B cell (primary cell): ENCODE measurements at regions not wholly inside any gene's neighbourhood (a gene's known extent, or its start where the extent isn't known, plus 50 kb on each side); places are given as distances from the start of the nearest gene placed in this dataset.

ENCODE experiments used
- ATAC-seq: fragments of 200-7000 bp; cut with Tn5 transposase; one replicate; pipeline ENCODE4 v1.10.0; 2021; ENCODE audit warnings: low read depth, mild to moderate bottlenecking, moderate number of reproducible peaks, moderate library complexity
- CTCF ChIA-PET: fragments of 350-600 bp; sonication (Branson Sonifier 250); formaldehyde crosslinking; loops from one replicate; lab custom pipeline; 2021; ENCODE audit warnings: antibody characterized with exemption, inconsistent platforms; lab: Charles Lee
- POLR2A ChIA-PET: fragments of 350-600 bp; sonication (Branson Sonifier 250); formaldehyde crosslinking; loops from one replicate; lab custom pipeline; 2021; ENCODE audit warnings: antibody characterized with exemption; lab: Charles Lee
- DNase-seq: peaks from one replicate; pipeline ENCODE4 v3.0.0; 2013
- H2AFZ ChIP-seq: 2 replicates; pipeline ENCODE4 v1.6.1; 2012; ENCODE audit warnings: mild to moderate bottlenecking, low read depth, low read length; ENCODE audit not compliant: insufficient read depth, poor library complexity, severe bottlenecking
- H3K27ac ChIP-seq, 2 donors: 1 replicate in 1 of 2; 2 replicates in 1 of 2; pipeline ENCODE4 v1.5.1; 2012 to 2013; ENCODE audit warnings: low read length in 2 of 2, mild to moderate bottlenecking in 2 of 2, moderate library complexity in 1 of 2
- H3K27me3 ChIP-seq, 4 experiments: fragments of 200-600 bp in 1 of 4; sonication (generic) in 1 of 4; replicated peaks in 1 of 4; 1 replicate in 2 of 4; 2 replicates in 2 of 4; pipeline versions ENCODE4 v1.6.1 to v1.7.0; 2013 to 2016; ENCODE audit warnings: low read length in 3 of 4, mild to moderate bottlenecking in 2 of 4, mixed read lengths in 1 of 4, moderate library complexity in 1 of 4; ENCODE audit not compliant: insufficient read depth in 4 of 4, control insufficient read depth in 3 of 4; ENCODE audit errors: control extremely low read depth in 1 of 4
- H3K36me3 ChIP-seq, 2 experiments: replicated peaks in 1 of 2; 1 replicate in 1 of 2; 2 replicates in 1 of 2; pipeline versions ENCODE4 v1.6.1 to v1.7.1; 2013; ENCODE audit warnings: low read length in 1 of 2; ENCODE audit not compliant: insufficient read depth in 2 of 2, control insufficient read depth in 1 of 2; ENCODE audit errors: control extremely low read depth in 1 of 2, extremely low read depth in 1 of 2
- H3K4me1 ChIP-seq, 2 donors: fragments of 200-600 bp in 1 of 2; sonication (generic) in 1 of 2; 1 replicate in 1 of 2; 2 replicates in 1 of 2; pipeline versions ENCODE4 v1.5.1 to v1.6.1; 2013 to 2017; ENCODE audit warnings: low read length in 2 of 2; ENCODE audit not compliant: control insufficient read depth in 2 of 2, insufficient read depth in 2 of 2
- H3K4me2 ChIP-seq: replicated peaks from 2 replicates; pipeline ENCODE3; 2012; ENCODE audit warnings: mild to moderate bottlenecking, low read depth, low read length; ENCODE audit not compliant: poor library complexity, severe bottlenecking
- H3K4me3 ChIP-seq, 5 experiments: fragments of 200-600 bp in 1 of 5; sonication (generic) in 1 of 5; 1 replicate in 3 of 5; 2 replicates in 2 of 5; pipeline versions ENCODE4 v1.5.1 to v1.7.0; 2011 to 2016; ENCODE audit warnings: low read length in 4 of 5, mild to moderate bottlenecking in 4 of 5, low read depth in 2 of 5, control low read depth in 1 of 5, moderate library complexity in 1 of 5; ENCODE audit not compliant: insufficient read depth in 1 of 5; ENCODE audit errors: control extremely low read depth in 1 of 5, extremely low read depth in 1 of 5
- H3K79me2 ChIP-seq: fragments of 200-600 bp; sonication (generic); one replicate; pipeline ENCODE4 v1.6.0; 2016; ENCODE audit warnings: low read length; ENCODE audit not compliant: control insufficient read depth, insufficient read depth
- H3K9ac ChIP-seq: fragments of 200-600 bp; sonication (generic); 2 replicates; pipeline ENCODE4 v1.6.1; 2017; ENCODE audit warnings: mild to moderate bottlenecking, low read length, moderate library complexity
- H3K9me3 ChIP-seq, 3 donors: one replicate each; pipeline versions ENCODE4 v1.6.1 to v1.7.1; 2013; ENCODE audit warnings: low read length in 2 of 3; ENCODE audit not compliant: control insufficient read depth in 2 of 3, insufficient read depth in 1 of 3; ENCODE audit errors: control extremely low read depth in 1 of 3
- H4K20me1 ChIP-seq: 2 replicates; pipeline ENCODE4 v1.6.0; 2012; ENCODE audit warnings: mild to moderate bottlenecking, low read length; ENCODE audit not compliant: insufficient read depth, control insufficient read depth, poor library complexity, severe bottlenecking
- H3K27ac Mint-ChIP-seq: one replicate; pipeline ENCODE4 v1.8.0; 2021; ENCODE audit warnings: mixed read lengths
- H3K27me3 Mint-ChIP-seq: one replicate; pipeline ENCODE4 v1.8.0; 2021; ENCODE audit warnings: mixed read lengths
- H3K4me1 Mint-ChIP-seq: one replicate; pipeline ENCODE4 v1.8.0; 2021; ENCODE audit warnings: mixed read lengths
- H3K4me3 Mint-ChIP-seq: one replicate; pipeline ENCODE4 v1.8.0; 2021; ENCODE audit warnings: mixed read lengths
- H3K9me3 Mint-ChIP-seq: one replicate; pipeline ENCODE4 v1.8.0; 2022; ENCODE audit warnings: mixed read lengths; ENCODE audit not compliant: insufficient read depth
- CTCF ChIP-seq: fragments of 200-600 bp; IDR thresholded peaks from one replicate; pipeline ENCODE4 v1.8.0; 2022; ENCODE audit warnings: antibody characterized with exemption, mild to moderate bottlenecking
- EZH2 ChIP-seq: IDR thresholded peaks from 2 replicates; pipeline ENCODE4 v1.6.1; 2012; ENCODE audit warnings: borderline replicate concordance, low read depth, mild to moderate bottlenecking, moderate library complexity, low read length; ENCODE audit not compliant: insufficient read depth, poor library complexity, severe bottlenecking
- WGBS: methylation state at CpG from one replicate; pipeline ENCODE4 v1.1.5; 2013; ENCODE audit warnings: missing lambda C conversion rate; ENCODE audit not compliant: insufficient coverage; 5-methylcytosine and 5-hydroxymethylcytosine counted together
- intact Hi-C: fragments of 100-400 bp; cut with micrococcal nuclease; formaldehyde crosslinking; loops from one replicate; pipeline ENCODE4 v1.10.0; 2022

DNA sequence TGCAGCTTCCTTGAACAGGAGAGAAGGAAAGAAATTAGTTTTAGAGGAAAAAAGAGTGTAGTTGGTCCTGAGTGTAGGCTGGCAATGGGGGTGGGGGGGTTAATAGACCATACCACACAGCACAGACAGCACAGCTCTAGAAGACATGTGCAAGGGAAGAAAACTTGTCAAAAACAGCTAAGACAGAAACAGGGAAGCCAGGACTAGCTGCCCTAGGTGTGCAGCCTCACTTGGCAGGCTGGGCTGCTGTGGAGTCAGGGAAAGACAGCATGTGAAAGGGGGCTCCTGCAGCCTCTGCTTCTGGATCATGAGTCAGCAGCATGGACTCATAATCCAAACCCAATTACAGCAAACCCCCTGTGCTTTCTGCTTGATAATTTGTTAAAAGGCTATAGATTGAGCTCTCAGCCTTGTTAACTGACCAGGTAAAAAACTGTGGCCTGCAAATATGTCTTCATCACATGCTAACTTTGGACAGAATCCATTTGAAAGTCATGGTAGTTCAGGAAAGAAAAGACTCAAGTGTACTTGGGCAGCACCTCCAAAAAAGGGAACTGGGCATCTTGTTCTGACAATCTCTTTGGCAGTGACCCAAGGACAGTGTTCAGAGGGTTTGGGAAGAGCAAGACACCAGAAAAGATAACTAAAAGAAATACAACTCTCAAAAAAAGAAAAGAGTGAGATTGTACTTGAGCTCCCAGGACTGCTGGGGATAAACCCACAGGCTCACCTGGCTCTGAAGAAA lies 142.2 kb upstream of the VWC2 start:
- no peaks in the 10 kb centered on the region for H3K79me2 ChIP-seq
- H3K4me3 Mint-ChIP-seq = no peak overlapping the region
- H3K4me3 ChIP-seq = no peak overlapping the region
- no peaks in the 10 kb centered on the region for H3K9me3 ChIP-seq
- H3K27me3 Mint-ChIP-seq = no peaks in the 10 kb centered on the region
- no peaks in the 10 kb centered on the region for H3K36me3 ChIP-seq
- H2AFZ ChIP-seq = no peak overlapping the region
- CTCF ChIA-PET = no interaction called here
- TF ChIP-seq CTCF = no peak
- no peak for TF ChIP-seq EZH2
- H4K20me1 ChIP-seq = no peaks in the 10 kb centered on the region
- no peak overlapping the region for H3K4me2 ChIP-seq
- ATAC-seq (no peak), DNase-seq (no peak)
- intact Hi-C loops = no loop called here
- no peaks in the 10 kb centered on the region for H3K9me3 Mint-ChIP-seq
- no peak overlapping the region for H3K27ac Mint-ChIP-seq
- H3K27me3 ChIP-seq = no peaks in the 10 kb centered on the region
- H3K4me1 ChIP-seq = no peaks in the 10 kb centered on the region
- H3K27ac ChIP-seq = no peak overlapping the region
- POLR2A ChIA-PET = no interaction called here
- H3K4me1 Mint-ChIP-seq = no peaks in the 10 kb centered on the region
- no peak overlapping the region for H3K9ac ChIP-seq

DNA sequence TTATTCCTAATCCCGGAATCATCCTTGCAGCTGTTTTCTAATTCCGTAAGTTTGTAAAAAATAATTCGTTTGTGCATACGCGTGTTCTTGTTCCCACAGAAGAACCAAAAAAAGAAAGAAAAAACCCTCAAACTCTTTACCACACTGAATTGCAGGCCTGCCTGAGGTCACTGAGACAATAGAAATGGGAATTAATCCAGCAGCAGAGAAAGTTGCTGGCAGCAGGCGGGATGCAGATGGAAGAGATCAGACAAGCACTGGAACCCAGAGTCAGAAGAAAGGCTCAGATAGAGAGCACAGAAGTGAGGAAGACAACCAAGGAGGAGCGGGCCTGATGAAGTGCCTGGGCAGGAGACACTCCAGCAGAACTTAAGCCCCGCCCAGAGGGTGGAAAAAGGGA lies 141.5 kb upstream of the VWC2 start:
- WGBS = 96% methylated on average over 4 of the region's 8 CpGs

More for the DNA sequence above, 141.5 kb upstream of the VWC2 start:
- Histone ChIP-seq H3K9me3 (no peaks in the 10 kb centered on the region), H3K4me2 (no peak overlapping the region), H3K4me3 (no peak overlapping the region), H3K4me1 (no peaks in the 10 kb centered on the region), H3K27me3 (no peaks in the 10 kb centered on the region), H3K9ac (no peak overlapping the region), H4K20me1 (no peaks in the 10 kb centered on the region), H3K79me2 (no peaks in the 10 kb centered on the region), H3K27ac (no peak overlapping the region), H2AFZ (no peak overlapping the region), H3K36me3 (no peaks in the 10 kb centered on the region)
- DNase-seq (no peak), ATAC-seq (no peak)
- Mint-ChIP-seq H3K4me3 (no peak overlapping the region), H3K9me3 (peaks cover 1% of the 10 kb centered on the region), H3K4me1 (no peaks in the 10 kb centered on the region), H3K27ac (no peak overlapping the region), H3K27me3 (no peaks in the 10 kb centered on the region)
- ChIA-PET POLR2A (no interaction called here), CTCF (no interaction called here)
- TF ChIP-seq CTCF (no peak), EZH2 (no peak)
- intact Hi-C loops = no loop called here
